Epithelial cell of prostate (primary cell): ENCODE measurements at regions not wholly inside any gene's neighbourhood (a gene's known extent, or its start where the extent isn't known, plus 50 kb on each side); places are given as distances from the start of the nearest gene placed in this dataset.

Experiments used
- DNase-seq: peaks from one replicate; pipeline ENCODE4 v3.0.0-alpha.2; 2011; ENCODE audit warnings: low read depth, low spot score
- H3K27ac ChIP-seq: fragments of 450-650 bp; 2 replicates; pipeline ENCODE4 v1.5.1; 2017; ENCODE audit warnings: mild to moderate bottlenecking

DNA sequence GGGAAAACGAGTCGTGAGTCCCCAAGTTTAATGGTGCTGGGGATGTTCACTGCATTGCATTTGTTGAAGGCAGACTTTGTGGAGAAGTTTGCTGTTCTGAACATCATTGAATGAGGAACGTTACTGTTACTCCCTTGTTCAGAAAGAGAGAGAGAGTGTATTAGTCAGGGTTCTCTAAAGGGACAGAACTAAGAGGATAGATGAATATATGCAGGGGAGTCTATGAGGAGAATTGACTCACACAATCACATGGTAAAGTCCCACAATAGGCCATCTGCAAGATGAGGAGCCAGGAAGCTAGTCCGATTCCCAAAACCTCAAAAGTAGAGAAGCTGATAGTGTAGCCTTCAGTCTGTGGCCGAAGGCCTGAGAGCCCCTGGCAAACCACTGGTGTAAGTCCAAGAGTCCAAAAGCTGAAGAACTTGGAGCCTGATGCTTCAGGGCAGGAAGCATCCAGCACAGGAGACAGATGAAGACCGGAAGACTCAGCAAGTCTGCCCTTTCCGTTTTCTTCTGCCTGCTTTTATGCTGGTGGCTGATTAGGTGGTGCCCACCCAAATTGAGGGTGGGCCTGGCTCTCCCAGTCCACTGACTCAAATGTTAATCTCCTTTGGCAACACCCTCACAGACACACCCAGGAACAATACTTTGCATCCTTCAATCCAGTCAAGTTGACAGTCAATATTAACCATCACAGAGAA, 223.5 kb upstream of the PCSK2 start:
- no peak overlapping the region for H3K27ac ChIP-seq
- no peak for DNase-seq

DNA sequence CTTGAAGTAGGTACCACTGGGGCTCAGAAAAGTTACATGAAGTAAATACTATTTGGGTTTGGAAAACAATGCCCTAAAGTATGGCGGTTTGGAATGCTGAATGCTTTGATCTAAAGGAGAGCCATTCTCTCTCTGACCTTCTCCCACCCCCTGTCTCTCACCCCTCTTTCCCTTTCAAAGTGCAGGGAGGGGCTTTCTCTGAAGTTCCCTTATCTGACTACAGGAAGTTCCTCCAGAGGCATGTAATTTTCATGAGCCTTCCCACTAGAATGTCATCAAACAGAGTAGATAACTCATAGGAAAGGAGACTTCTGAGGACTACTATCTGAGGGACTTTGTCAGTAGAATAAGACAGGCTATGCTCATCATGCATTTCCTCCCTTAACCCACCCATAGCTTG, 216.7 kb upstream of the PCSK2 start:
- H3K27ac ChIP-seq: no peak overlapping the region

DNA sequence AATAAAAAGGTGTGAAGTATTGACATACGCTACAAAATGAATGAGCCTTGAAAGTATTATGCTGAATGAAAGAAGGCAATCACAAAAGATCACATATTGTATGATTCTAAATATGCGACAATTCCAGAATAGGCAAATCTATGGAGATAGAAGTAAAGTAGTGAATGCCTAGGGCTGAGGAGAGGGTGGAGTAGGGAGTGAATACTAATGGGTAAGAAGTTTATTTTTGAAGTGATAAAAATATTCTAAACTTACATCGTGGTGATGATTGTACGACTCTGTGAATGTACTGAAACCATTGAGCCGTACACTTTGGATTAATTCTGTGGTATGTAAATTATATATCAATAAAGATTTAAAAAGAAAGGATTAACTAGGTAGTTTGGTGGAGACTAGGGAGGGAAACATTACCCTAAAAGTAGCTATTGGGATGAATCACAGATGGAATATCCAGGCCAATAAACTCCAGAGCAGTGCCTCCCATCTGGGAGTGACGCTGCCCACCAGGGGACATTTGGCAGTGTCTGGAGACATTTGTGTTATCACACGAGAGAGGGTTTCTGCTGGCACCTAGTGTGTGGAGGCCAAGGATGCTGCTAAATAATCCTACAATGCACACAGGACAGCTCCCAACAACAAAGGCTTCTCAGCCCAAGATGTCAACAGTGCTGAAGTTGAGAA, 214.2 kb upstream of the PCSK2 start:
- H3K27ac ChIP-seq: no peak overlapping the region
- DNase-seq: no peak

More for the DNA sequence above, 216.7 kb upstream of the PCSK2 start:
- DNase-seq: no peak

DNA sequence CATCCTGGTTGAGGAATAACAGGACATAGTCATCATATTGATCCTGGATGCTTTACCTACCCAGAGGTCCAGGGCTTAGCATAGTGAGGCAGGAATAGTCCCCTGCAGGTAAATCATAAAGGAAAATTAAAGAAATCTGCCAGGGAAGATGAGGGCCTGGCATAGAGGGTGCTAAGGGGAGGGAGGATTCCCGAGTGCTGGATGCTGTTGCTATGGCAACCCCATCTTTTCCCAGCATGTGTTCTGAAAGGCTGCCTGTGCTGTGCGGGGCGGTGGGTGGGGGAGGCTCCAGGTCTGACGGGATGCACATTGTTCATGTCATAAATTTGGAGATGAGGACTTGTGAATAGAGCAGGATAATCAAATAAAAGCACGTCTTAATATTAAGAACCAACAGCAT, 212.6 kb upstream of the PCSK2 start:
- no peak overlapping the region for H3K27ac ChIP-seq
- no peak for DNase-seq

DNA sequence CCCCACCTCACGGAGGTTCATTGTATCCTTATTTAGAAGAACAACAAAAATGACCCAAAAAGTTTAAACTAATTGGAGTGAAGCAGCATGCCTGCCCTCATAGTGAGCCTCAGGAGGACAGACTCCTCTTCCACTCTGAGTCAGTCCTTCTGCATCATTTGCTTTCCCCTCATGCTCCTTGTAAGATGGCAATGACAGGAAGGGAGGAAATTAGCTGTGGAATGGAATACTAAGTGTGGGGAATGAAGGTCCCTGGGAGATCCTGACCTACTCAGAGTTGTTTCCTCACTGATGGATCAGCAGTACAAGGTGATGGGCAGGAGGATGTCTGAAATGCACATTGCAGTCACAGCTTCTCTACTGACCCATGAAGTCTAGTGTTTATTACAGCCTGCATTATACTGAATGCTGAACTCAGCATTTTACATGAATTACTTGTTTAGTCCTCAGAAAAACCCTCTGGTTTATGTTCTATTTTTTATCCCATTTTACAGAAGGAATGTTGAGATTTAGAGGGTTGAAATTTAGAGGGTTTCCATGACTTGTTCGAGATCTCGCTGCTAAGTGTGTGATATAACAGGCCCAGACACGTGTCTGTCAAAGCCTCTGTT, 212.0 kb upstream of the PCSK2 start:
- H3K27ac ChIP-seq: no peak overlapping the region
- no peak for DNase-seq

DNA sequence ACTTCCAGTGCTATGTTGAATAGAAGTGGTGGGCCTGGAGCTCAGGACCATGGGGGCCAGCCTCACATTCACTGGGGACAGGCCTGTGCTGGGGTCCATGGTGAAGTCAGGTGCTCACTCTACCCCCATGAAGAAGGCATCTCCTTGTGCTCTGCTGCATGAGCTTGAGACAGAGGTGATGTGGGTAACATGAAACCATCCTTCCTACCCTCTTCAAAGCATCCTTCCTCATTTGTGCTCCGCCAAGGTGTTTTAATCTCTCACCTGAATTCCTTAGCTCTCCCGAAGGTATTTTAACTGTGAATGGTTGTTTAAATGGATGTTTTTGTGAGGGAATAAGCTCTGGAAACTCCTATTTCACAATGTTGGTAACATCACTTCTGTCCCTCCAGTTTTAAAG, 209.6 kb upstream of the PCSK2 start:
- no peak for DNase-seq
- H3K27ac ChIP-seq: no peak overlapping the region

DNA sequence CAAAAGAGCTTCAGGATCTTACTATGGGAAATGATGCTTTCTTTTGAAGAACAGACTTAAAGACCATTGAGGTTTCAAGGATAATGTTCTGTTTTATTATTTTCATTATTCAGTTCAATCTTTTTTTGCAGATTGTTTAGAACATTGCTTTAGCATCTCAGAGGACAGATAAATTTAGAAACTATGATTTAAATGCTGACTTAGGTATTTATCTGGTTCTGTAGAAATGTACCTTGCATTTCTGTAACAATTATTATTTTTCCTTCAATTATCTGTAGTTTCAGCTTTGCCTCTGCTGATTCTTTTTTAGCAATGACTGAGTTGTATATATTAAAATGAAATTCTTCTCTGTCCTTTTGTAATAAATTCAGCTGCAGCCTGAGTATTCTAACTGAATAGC, 205.4 kb upstream of the PCSK2 start:
- no peak overlapping the region for H3K27ac ChIP-seq
- no peak for DNase-seq

DNA sequence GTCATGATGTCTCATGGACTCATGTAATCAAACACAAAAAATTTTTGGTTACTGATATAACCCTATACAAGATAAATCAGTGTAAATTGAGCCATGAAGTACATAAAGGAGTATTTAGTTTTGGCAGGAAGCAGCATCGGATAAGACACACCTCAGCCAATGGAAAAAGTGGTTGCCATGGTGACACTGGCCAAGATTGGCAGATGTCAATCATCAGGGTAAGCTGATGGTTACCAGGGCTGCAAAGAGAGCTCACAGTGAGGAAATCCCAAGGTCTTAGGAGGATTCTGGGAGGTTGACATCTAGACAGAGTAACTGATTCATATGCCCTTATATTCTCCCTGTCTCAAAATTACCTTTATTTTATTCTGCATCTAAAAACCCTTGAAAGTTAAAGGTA, 203.8 kb upstream of the PCSK2 start:
- no peak overlapping the region for H3K27ac ChIP-seq
- no peak for DNase-seq

DNA sequence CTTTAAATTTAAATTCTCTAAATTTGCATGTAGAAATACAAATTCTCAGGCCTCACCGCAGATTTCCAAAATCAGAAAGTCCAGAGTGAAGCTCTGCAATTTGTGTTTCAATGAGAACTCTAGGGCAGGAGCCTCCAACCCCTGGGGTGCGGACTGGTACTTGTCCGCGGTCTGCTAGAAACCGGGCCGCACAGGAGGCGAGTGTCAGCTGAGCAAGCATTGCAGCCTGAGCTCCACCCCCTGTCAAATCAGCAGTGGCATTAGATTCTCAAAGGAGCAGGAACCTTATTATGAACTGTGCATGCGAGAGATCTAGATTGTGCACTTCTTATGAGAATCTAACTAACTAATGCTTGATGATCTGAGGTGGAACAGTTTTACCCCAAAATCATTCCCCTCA, 203.0 kb upstream of the PCSK2 start:
- no peak overlapping the region for H3K27ac ChIP-seq
- DNase-seq: no peak

DNA sequence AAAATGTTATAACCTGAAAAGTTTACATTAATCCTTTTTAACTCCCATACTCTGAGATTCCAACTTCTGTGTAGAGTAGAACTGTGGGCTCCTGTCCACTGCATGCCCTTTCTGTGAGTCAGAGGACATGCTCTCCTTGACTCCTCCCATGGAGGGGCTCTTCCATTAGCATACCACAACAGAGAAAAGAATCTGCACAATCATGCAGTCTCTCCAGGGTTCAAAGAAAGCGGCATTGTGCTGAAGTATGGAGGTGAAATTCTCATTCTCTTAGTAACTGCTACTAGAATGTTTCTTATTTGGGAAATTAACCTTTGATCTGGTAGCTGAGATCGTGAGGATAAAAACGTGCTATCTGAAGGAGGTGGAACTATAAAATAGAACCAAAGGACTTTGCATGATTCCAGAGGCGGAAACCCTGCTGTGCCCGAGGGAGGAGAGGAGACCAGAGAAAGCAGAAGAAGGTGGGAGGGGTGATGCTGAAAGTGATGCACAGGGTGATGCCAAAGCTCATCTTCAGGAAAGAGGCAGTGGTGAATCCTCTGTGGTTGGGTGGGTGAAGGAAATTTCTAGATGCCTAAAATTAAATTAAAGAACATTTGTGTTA, 202.2 kb upstream of the PCSK2 start:
- no peak overlapping the region for H3K27ac ChIP-seq
- DNase-seq: no peak

DNA sequence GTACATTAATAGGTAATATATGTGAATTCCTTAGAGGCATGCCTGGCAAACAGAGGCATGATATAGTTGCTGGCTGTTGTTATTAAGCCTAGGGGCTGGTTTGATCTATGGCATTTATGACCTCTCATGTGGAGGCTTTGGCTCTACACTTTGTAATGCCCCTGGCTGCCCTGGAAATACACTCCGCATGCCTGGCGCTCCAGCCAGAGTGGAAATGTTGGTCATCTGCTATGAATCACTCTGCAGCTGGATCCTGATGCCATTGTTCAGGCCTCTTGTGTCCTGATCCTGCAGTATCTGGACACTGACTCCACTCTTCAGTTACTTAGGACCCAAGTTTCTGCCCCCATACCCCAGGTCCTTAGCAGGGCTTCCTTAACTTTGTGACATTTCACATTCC, 200.5 kb upstream of the PCSK2 start:
- DNase-seq: no peak
- H3K27ac ChIP-seq: no peak overlapping the region

DNA sequence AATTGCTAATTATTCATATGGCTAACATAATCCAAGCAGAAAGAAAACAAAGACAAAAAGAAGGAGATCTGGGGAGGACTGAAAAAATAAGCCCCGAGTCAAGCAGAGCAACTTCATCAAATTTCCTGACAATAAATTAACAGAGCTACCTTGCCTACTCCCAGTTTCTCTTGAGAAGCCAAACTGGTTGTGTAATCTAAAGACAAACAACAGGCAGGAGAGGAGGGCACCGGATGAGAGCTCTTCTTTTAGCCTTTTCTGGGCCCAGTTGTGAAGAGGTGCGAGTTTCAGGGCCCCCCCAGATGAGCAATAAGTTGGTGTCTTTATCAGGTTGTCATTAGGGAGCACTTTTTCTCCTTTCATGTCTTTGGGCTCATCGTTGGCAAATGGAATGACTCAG, 197.1 kb upstream of the PCSK2 start:
- DNase-seq: no peak
- H3K27ac ChIP-seq: no peak overlapping the region

DNA sequence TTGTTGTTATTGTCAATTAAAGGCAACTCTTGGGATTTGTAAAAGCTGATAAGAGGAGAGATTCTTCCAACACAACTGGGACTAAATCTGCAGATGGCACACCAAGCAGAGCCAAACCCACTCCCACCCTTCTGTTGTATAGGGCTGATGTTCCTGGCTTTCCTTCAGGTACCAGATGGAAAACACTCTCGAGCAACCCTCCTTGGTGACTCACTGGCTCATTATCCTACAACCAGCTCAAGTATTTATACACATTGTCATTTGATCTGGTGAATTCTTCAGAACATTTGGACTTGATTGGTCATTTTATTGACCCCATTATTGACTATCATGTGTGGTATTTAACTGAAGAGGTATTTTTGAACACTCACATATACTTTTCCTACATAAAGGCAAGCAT, 190.3 kb upstream of the PCSK2 start:
- no peak for DNase-seq
- H3K27ac ChIP-seq: no peak overlapping the region

DNA sequence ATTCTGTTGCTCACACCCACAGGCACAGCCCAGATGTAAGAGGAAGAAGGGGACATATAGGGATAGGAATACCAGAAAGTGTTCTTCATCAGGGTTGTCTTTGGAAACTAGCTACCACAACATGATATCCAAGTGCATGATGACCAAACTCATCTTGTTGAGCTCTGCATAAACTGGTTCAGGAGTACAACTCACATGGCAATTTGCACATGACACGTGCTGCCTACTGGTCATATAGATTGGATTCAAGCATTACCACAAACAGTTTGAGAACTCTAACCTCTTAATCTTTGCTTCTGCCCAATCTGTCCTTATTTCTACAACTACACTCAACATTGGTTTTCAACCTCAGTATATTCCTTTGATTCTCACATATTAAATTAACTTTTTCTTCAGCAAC, 184.7 kb upstream of the PCSK2 start:
- H3K27ac ChIP-seq: no peak overlapping the region
- DNase-seq: no peak

DNA sequence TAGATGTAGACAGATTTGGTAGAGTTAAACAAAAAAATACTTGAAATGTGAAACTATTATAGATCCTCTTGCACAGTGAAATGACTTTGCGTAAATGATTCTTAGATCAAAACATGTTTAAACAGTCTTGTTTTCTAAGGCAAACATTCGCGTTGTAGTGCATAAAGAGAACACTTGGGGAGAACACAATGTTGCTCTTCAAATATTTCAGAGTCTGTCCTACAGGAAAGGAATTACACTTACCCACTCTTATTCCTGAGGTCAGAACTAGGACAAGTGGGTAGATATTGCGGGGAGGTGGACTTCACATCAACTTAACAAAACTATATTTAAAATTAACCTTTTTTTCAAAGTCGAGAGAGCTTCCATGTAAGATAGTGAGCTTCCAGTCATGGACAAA, 183.5 kb upstream of the PCSK2 start:
- no peak for DNase-seq
- no peak overlapping the region for H3K27ac ChIP-seq

DNA sequence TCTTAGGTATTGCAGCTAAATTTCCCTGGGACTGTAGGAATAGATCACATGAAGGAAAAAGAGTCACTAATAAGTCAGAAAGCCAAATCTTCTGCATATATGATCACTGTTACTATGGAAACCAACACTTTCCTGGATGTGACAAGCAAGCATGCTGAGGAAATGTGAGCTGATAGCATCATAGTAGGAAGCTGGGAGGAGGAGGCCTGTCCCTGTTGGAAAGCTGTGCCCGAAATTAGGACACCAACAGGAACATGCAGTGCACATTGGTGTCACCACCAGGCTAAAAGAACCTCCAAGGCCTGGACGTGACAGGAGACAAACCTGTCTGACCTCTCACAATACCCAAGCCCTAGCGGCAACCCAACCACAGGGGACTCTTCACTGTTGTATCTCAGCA, 181.9 kb upstream of the PCSK2 start:
- no peak overlapping the region for H3K27ac ChIP-seq
- DNase-seq: no peak

DNA sequence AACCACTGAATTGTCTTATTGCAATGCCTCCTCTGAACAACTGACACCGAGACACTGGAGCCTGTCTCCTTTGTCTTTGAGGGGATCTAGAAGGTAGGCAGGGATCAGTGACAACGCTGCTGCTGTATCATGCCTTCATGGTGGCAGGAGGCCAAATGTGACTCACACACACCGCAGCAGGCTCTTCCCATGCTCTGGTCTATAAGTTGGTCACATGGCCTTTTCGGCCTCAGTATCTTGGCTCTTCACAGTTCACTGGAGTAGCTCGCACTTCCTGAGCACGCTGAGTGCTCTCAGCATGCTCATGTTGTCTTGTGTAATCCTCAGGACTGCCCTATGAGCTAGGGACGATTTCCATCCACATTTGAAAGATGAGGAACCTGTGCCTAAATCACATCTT, 167.4 kb upstream of the PCSK2 start:
- no peak overlapping the region for H3K27ac ChIP-seq
- no peak for DNase-seq

DNA sequence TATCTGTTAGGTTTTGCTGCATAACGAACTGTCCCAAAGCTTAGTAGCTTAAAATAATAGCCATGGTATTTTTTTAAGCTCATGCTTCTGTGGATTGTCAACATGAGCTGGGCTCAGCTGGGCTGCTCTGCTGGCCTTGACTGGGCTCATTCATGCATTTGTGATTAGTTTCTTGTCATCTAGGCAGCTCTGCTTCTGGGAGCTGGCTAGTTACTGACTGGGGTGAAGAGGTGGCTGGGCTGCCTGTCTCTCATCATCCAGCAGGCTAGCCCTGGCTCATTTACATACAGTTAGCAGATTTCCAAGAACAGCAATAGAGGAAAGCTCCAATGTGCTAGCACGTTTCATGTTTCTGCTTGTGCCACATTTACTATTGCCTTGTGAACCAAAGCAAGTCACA, 165.1 kb upstream of the PCSK2 start:
- no peak overlapping the region for H3K27ac ChIP-seq
- no peak for DNase-seq

DNA sequence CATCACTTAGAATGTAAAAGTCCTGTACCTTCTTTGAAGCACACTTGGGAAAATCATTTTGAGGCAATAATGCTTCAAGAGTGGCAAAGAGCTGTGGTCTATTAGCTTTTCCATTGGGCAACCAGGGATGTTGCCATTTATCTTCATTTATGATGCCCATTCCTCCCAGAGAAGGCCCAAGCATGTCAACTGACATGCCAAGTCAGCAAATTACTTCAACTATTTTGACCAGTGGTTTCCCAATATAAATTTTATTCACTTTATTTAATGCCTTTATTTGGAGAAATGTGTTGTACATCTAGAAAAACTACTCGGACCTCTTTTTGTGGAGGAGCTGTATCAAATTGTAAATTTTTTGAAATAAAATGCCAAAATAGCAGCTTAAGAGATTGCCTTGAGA, 164.1 kb upstream of the PCSK2 start:
- no peak for DNase-seq
- no peak overlapping the region for H3K27ac ChIP-seq

DNA sequence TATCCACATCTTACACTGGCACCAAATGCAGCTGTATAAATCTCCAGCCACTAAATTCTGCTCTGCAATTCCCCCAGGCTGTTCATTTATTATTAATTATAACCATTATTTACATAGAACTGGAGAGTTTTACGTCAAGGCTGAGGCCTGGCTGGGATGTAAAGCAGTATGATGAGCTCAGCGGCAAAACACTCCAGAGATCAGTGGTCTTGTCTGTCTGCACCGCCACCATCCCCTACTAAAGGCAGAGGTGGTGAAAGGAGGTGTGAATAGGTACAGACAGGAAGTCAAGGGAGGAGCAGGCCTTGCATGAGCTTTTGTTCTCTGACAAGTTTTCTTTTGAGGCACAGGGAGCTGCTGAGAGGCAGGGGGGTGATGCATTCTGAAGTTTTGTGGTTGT, 159.9 kb upstream of the PCSK2 start:
- no peak for DNase-seq
- H3K27ac ChIP-seq: no peak overlapping the region

DNA sequence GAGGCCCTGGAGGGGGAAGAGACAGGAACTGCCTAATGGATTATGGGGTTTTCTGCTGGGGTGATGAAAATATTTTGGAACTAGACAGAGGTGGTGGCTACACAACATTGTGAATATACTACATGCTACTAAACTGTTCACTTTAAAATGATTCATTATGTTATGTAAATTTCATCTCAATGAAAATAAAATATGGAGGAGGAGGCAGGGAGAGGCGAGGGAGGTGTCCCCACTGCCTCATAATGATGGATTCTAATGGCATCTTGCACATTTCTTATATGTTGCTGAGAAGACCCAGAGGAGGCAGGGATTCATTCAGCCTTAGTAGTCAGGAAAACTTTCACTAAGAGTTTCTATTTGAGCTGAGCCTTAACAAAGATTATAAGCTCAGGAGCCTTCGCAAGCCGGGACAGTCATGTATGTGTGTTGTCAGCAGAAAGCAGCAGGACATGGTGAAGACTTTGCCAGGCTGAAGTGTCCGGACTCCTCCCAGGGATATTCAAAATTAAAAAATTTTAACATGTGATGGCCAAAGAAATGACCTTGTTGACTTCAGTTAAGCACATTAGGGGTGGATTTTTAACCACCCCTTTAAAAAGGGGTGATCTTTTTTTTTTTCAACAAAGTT, 158.6 kb upstream of the PCSK2 start:
- no peak for DNase-seq
- no peak overlapping the region for H3K27ac ChIP-seq
